AG10803 (cell line): ENCODE measurements at regions not wholly inside any gene's neighbourhood (a gene's known extent, or its start where the extent isn't known, plus 50 kb on each side); places are given as distances from the start of the nearest gene placed in this dataset.

Source experiments
- DNase-seq: peaks from one replicate; pipeline ENCODE4 v3.0.0; 2010; ENCODE audit warnings: low read depth
- H3K4me3 ChIP-seq: 2 replicates; pipeline ENCODE4 v1.5.1; 2011; ENCODE audit warnings: mild to moderate bottlenecking, low read length, control low read depth
- CTCF ChIP-seq: conservative IDR thresholded peaks from 2 replicates; pipeline ENCODE4 v1.5.1; 2011; ENCODE audit warnings: mild to moderate bottlenecking, low read length, control low read depth, inconsistent platforms

- H3K4me3 ChIP-seq, result no peak overlapping the region
- peak; percentile 43 for DNase-seq
- peak; percentile 71 for TF ChIP-seq CTCF
Observed at GRCh38 chr4:24476282-24476681, 108.1 kb downstream of the DHX15 start.

- DNase-seq, result no peak
- H3K4me3 ChIP-seq, result no peak overlapping the region
- TF ChIP-seq CTCF, result no peak
Observed at GRCh38 chr4:24475756-24476155, 108.6 kb downstream of the DHX15 start.

- TF ChIP-seq CTCF, result no peak; the same call in 1 of the 2 replicates
- H3K4me3 ChIP-seq, result peak overlapping the region; percentile 59
- DNase-seq, result peak; percentile 23
Observed at GRCh38 chr4:24473309-24473721, 111.0 kb downstream of the DHX15 start.

GRCh38 chr4:24472514-24473308 is 111.6 kb downstream of the DHX15 start:
- TF ChIP-seq CTCF, result peak; percentile 43
- peak; percentile 69 for DNase-seq
- H3K4me3 ChIP-seq, result peak overlapping the region; percentile 59

GRCh38 chr4:24472161-24472510 is 112.2 kb downstream of the DHX15 start:
- peak overlapping the region; percentile 59 for H3K4me3 ChIP-seq
- TF ChIP-seq CTCF, result no peak
- no peak for DNase-seq

GRCh38 chr4:24471486-24472160 is 112.7 kb downstream of the DHX15 start:
- peak; percentile 6 for DNase-seq
- peak overlapping the region; percentile 59 for H3K4me3 ChIP-seq
- TF ChIP-seq CTCF, result no peak
